K562 (cell line): ENCODE measurements at regions not wholly inside any gene's neighbourhood (a gene's known extent, or its start where the extent isn't known, plus 50 kb on each side); places are given as distances from the start of the nearest gene placed in this dataset.

Experiments
- ATAC-seq: fragments of 200-7000 bp; cut with Tn5 transposase; 3 replicates; pipeline ENCODE4 v1.9.1; 2020; ENCODE audit warnings: moderate library complexity
- BruUV-seq: library from RNA; stranded (reverse); fragments of 400-500 nt; replicated peaks from 2 replicates; lab custom pipeline; 2021; lab: Mats Ljungman, UMichigan
- CTCF ChIA-PET: fragments of 300-600 bp; formaldehyde crosslinking; extraction: SDS; loops from one replicate; lab custom pipeline; 2021; ENCODE audit warnings: low intra/inter-chr PET ratio; lab: Yijun Ruan, JAX
- POLR2A ChIA-PET: fragments of 300-600, 350-650 bp; sonication (Branson Sonifier 250); formaldehyde crosslinking; extraction: SDS; loops from one replicate; lab custom pipeline; 2021; ENCODE audit warnings: antibody characterized with exemption, inconsistent platforms; lab: Yijun Ruan, JAX
- DNase-seq, 4 experiments: peaks; one replicate each; pipeline versions ENCODE4 v3.0.0 to v3.0.0-alpha.2; 2011 to 2018; ENCODE audit warnings: low spot score in 3 of 4, mixed read lengths in 3 of 4; ENCODE audit errors: extremely low read depth in 1 of 4
- FAIRE-seq: peaks from 2 replicates; lab custom pipeline; 2011; peaks lifted over from hg19 to GRCh38; lab: Jason Lieb, UNC
- H2AFZ ChIP-seq: 2 replicates; pipeline ENCODE4 v1.6.0; 2011; ENCODE audit warnings: low read depth, low read length, control low read depth, inconsistent platforms
- H3K27ac ChIP-seq: fragments of 200-600 bp; 3 replicates; pipeline ENCODE4 v1.8.0; 2011; ENCODE audit warnings: low read depth, mild to moderate bottlenecking, control low read depth, inconsistent platforms, low read length, moderate library complexity, mixed read lengths; ENCODE audit errors: extremely low read depth
- H3K27me3 ChIP-seq, 2 experiments: fragments of 300-600 bp in 1 of 2; 2 replicates in 1 of 2; 3 replicates in 1 of 2; pipeline versions ENCODE4 v1.6.0 to v1.8.0; 2011; ENCODE audit warnings: inconsistent platforms in 2 of 2, low read length in 2 of 2, mild to moderate bottlenecking in 1 of 2, mixed read lengths in 1 of 2, moderate library complexity in 1 of 2; ENCODE audit not compliant: control insufficient read depth in 2 of 2, insufficient read depth in 2 of 2
- H3K36me3 ChIP-seq: fragments of 300-600 bp; 3 replicates; pipeline ENCODE4 v1.8.0; 2011; ENCODE audit warnings: mild to moderate bottlenecking, low read length, inconsistent platforms; ENCODE audit not compliant: control insufficient read depth, insufficient read depth
- H3K4me1 ChIP-seq, 2 experiments: fragments of 200-600 bp in 1 of 2; replicated peaks in 1 of 2; 2 replicates in 1 of 2; 3 replicates in 1 of 2; pipeline versions ENCODE4 v1.5.1 to v1.8.0; 2011; ENCODE audit warnings: inconsistent platforms in 2 of 2, low read length in 2 of 2, mild to moderate bottlenecking in 1 of 2, mixed read lengths in 1 of 2, moderate library complexity in 1 of 2; ENCODE audit not compliant: control insufficient read depth in 2 of 2, insufficient read depth in 2 of 2
- H3K4me2 ChIP-seq: 2 replicates; pipeline ENCODE4 v1.6.1; 2011; ENCODE audit warnings: low read length, control low read depth, inconsistent platforms, mixed read lengths; ENCODE audit not compliant: insufficient read depth
- H3K4me3 ChIP-seq: fragments of 200-600 bp; sonication (generic), shearing (Covaris generic); 2 replicates; pipeline ENCODE4 v1.5.1; 2016; ENCODE audit warnings: control low read depth, inconsistent platforms
- H3K79me2 ChIP-seq: fragments of 200-600 bp; 3 replicates; pipeline ENCODE4 v1.8.0; 2011; ENCODE audit warnings: low read length, inconsistent platforms; ENCODE audit not compliant: control insufficient read depth, insufficient read depth
- H3K9ac ChIP-seq, 2 experiments: 2 replicates each; pipeline versions ENCODE4 v1.6.0 to v1.6.1; 2011; ENCODE audit warnings: low read depth in 2 of 2, low read length in 2 of 2, control low read depth in 1 of 2, inconsistent platforms in 1 of 2, mild to moderate bottlenecking in 1 of 2, mixed read lengths in 1 of 2; ENCODE audit not compliant: insufficient read depth in 1 of 2
- H3K9me1 ChIP-seq: one replicate; pipeline ENCODE4 v1.6.0; 2011; ENCODE audit warnings: inconsistent platforms, mild to moderate bottlenecking, low read length, moderate library complexity; ENCODE audit not compliant: control insufficient read depth, insufficient read depth
- H3K9me3 ChIP-seq: replicated peaks from 2 replicates; pipeline ENCODE4 v1.5.1; 2011; ENCODE audit warnings: low read depth, low read length, inconsistent platforms; ENCODE audit not compliant: control insufficient read depth, insufficient read depth
- H4K20me1 ChIP-seq: replicated peaks from 2 replicates; pipeline ENCODE4 v1.6.1; 2011; ENCODE audit warnings: low read length, inconsistent platforms, mixed read lengths; ENCODE audit not compliant: control insufficient read depth, insufficient read depth
- HDGF ChIP-seq: fragments of 450-650 bp; IDR thresholded peaks from 2 replicates; pipeline ENCODE4 v1.6.1; 2016
- KAT7 ChIP-seq: sonication (generic); formaldehyde crosslinking; IDR thresholded peaks from 2 replicates; pipeline ENCODE4 v1.8.0; 2022; ENCODE audit warnings: missing genetic modification reagents, mild to moderate bottlenecking, borderline replicate concordance
- KHSRP ChIP-seq: fragments of 450-650 bp; IDR thresholded peaks from 2 replicates; pipeline ENCODE4 v1.6.1; 2017
- LARP7 ChIP-seq: fragments of 450-650 bp; IDR thresholded peaks from 2 replicates; pipeline ENCODE4 v1.6.1; 2016
- ZBTB17 ChIP-seq: fragments of 450-650 bp; formaldehyde crosslinking; IDR thresholded peaks from 2 replicates; pipeline ENCODE4 v1.4.0; 2020; ENCODE audit warnings: mild to moderate bottlenecking
- ZNF212 ChIP-seq: fragments of 450-650 bp; formaldehyde crosslinking; IDR thresholded peaks from 2 replicates; pipeline ENCODE4 v1.4.0; 2020; ENCODE audit warnings: mild to moderate bottlenecking
- ZNF436 ChIP-seq: fragments of 250-450, 450-650 bp; sonication (Bioruptor Pico); formaldehyde crosslinking; IDR thresholded peaks from 2 replicates; pipeline ENCODE4 v1.7.0; 2020; ENCODE audit warnings: mild to moderate bottlenecking
- ZNF589 ChIP-seq: fragments of 200-800 bp; sonication (Bioruptor generic); IDR thresholded peaks from 2 replicates; pipeline ENCODE4 v1.6.1; 2016; ENCODE audit warnings: low read depth, missing genetic modification characterization, missing compliant biosample characterization
- ZSCAN32 ChIP-seq: fragments of 450-650 bp; formaldehyde crosslinking; IDR thresholded peaks from 2 replicates; pipeline ENCODE4 v1.4.0; 2020; ENCODE audit warnings: mild to moderate bottlenecking, moderate library complexity
- WGBS: fragments of 100-300 bp; shearing (Covaris generic); methylation state at CpG from one replicate; pipeline ENCODE4 v1.1.6; 2016; ENCODE audit warnings: low coverage, mixed read lengths; ENCODE audit not compliant: insufficient coverage; ENCODE audit errors: missing lambda C conversion rate; 5-methylcytosine and 5-hydroxymethylcytosine counted together
- in situ Hi-C: fragments of 300-500 bp; cut with MboI; formaldehyde crosslinking; loops from 4 replicates; pipeline ENCODE4 v1.15.0; 2018; ENCODE audit warnings: inconsistent platforms, mixed read lengths
- intact Hi-C: fragments of 100-400 bp; cut with micrococcal nuclease; formaldehyde crosslinking; loops from 2 replicates; pipeline ENCODE4 v1.14.2; 2022
- TF ChIP-seq, protein P1 (sequence below): fragments of 450-650 bp; IDR thresholded peaks from 2 replicates; pipeline ENCODE4 v1.6.1; 2018; ENCODE audit warnings: mild to moderate bottlenecking, low read depth; ENCODE audit not compliant: partially characterized antibody
- TF ChIP-seq, protein P2 (sequence below), 2 experiments: fragments of 450-650 bp; IDR thresholded peaks; 2 replicates each; pipeline ENCODE4 v1.6.1; 2016
- TF ChIP-seq, protein P3 (sequence below): fragments of 450-650 bp; IDR thresholded peaks from 2 replicates; pipeline ENCODE4 v1.6.1; 2018; ENCODE audit not compliant: partially characterized antibody
- TF ChIP-seq, protein P4 (sequence below): fragments of 200-800 bp; sonication (Bioruptor generic); IDR thresholded peaks from 2 replicates; pipeline ENCODE4 v1.6.1; 2016; ENCODE audit warnings: missing genetic modification characterization, missing compliant biosample characterization

DNA sequence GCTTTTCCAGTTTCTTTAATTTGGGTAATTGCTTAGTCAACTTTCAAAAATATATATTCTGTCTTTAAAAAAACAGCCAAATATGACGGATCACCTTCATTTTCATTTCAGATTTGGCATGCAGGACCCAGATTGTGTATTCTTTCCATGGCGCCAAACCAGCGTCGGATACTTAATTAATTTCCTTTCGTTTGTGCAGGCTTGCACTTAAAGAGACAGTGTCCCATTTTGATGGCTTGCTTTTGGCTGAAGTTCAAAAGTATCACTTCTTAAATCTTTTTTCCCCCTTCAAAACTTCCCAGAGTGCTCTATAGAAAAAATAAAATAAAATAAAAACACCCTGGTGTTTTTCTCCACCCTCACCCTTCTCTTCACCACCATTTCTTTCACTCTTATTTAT is 394.5 kb upstream of the SOX9 start:
- Histone ChIP-seq H2AFZ (no peak overlapping the region), H3K27ac (no peak overlapping the region), H3K9ac (no peak overlapping the region), H3K4me3 (no peak overlapping the region), H4K20me1 (no peaks in the 10 kb centered on the region), H3K79me2 (no peaks in the 10 kb centered on the region), H3K9me3 (no peaks in the 10 kb centered on the region), H3K4me1 (no peaks in the 10 kb centered on the region), H3K36me3 (no peaks in the 10 kb centered on the region), H3K4me2 (no peak overlapping the region), H3K9me1 (no peaks in the 10 kb centered on the region), H3K27me3 (no peaks in the 10 kb centered on the region)
- FAIRE-seq (no peak), ATAC-seq (no peak), DNase-seq (no peak)
- WGBS: 4% methylated on average over 5 of the region's 5 CpGs
- POLR2A ChIA-PET: interaction anchor here (0.6 kb wide), 1 partner anchor 321 kb away, joined by 3 read pairs; no protein-coding TSS in a partner anchor
- intact Hi-C loops: no loop called here
- no TSS peak for BruUV-seq
- CTCF ChIA-PET: no interaction called here
- in situ Hi-C loops: no loop called here
- TF ChIP-seq LARP7 (no peak), ZSCAN32 (CRISPR knock-in tag) (no peak), HDGF (no peak), ZNF589 (CRISPR knock-in tag) (no peak), KAT7 (CRISPR knock-in tag) (no peak), ZNF212 (CRISPR knock-in tag) (no peak), ZNF436 (CRISPR knock-in tag) (no peak), ZBTB17 (CRISPR knock-in tag) (no peak), KHSRP (no peak)
- TF ChIP-seq, protein P1, sequence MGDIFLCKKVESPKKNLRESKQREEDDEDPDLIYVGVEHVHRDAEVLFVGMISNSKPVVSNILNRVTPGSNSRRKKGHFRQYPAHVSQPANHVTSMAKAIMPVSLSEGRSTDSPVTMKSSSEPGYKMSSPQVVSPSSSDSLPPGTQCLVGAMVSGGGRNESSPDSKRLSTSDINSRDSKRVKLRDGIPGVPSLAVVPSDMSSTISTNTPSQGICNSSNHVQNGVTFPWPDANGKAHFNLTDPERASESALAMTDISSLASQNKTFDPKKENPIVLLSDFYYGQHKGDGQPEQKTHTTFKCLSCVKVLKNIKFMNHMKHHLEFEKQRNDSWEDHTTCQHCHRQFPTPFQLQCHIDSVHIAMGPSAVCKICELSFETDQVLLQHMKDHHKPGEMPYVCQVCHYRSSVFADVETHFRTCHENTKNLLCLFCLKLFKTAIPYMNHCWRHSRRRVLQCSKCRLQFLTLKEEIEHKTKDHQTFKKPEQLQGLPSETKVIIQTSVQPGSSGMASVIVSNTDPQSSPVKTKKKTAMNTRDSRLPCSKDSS: no peak
- TF ChIP-seq, protein P2, sequence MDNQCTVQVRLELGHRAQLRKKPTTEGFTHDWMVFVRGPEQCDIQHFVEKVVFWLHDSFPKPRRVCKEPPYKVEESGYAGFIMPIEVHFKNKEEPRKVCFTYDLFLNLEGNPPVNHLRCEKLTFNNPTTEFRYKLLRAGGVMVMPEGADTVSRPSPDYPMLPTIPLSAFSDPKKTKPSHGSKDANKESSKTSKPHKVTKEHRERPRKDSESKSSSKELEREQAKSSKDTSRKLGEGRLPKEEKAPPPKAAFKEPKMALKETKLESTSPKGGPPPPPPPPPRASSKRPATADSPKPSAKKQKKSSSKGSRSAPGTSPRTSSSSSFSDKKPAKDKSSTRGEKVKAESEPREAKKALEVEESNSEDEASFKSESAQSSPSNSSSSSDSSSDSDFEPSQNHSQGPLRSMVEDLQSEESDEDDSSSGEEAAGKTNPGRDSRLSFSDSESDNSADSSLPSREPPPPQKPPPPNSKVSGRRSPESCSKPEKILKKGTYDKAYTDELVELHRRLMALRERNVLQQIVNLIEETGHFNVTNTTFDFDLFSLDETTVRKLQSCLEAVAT (IDR thresholded peaks at IDR 0.05): no peak
- TF ChIP-seq, protein P3, sequence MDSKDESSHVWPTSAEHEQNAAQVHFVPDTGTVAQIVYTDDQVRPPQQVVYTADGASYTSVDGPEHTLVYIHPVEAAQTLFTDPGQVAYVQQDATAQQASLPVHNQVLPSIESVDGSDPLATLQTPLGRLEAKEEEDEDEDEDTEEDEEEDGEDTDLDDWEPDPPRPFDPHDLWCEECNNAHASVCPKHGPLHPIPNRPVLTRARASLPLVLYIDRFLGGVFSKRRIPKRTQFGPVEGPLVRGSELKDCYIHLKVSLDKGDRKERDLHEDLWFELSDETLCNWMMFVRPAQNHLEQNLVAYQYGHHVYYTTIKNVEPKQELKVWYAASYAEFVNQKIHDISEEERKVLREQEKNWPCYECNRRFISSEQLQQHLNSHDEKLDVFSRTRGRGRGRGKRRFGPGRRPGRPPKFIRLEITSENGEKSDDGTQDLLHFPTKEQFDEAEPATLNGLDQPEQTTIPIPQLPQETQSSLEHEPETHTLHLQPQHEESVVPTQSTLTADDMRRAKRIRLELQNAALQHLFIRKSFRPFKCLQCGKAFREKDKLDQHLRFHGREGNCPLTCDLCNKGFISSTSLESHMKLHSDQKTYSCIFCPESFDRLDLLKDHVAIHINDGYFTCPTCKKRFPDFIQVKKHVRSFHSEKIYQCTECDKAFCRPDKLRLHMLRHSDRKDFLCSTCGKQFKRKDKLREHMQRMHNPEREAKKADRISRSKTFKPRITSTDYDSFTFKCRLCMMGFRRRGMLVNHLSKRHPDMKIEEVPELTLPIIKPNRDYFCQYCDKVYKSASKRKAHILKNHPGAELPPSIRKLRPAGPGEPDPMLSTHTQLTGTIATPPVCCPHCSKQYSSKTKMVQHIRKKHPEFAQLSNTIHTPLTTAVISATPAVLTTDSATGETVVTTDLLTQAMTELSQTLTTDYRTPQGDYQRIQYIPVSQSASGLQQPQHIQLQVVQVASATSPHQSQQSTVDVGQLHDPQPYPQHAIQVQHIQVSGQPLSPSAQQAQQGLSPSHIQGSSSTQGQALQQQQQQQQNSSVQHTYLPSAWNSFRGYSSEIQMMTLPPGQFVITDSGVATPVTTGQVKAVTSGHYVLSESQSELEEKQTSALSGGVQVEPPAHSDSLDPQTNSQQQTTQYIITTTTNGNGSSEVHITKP: no peak
- TF ChIP-seq, protein P4, sequence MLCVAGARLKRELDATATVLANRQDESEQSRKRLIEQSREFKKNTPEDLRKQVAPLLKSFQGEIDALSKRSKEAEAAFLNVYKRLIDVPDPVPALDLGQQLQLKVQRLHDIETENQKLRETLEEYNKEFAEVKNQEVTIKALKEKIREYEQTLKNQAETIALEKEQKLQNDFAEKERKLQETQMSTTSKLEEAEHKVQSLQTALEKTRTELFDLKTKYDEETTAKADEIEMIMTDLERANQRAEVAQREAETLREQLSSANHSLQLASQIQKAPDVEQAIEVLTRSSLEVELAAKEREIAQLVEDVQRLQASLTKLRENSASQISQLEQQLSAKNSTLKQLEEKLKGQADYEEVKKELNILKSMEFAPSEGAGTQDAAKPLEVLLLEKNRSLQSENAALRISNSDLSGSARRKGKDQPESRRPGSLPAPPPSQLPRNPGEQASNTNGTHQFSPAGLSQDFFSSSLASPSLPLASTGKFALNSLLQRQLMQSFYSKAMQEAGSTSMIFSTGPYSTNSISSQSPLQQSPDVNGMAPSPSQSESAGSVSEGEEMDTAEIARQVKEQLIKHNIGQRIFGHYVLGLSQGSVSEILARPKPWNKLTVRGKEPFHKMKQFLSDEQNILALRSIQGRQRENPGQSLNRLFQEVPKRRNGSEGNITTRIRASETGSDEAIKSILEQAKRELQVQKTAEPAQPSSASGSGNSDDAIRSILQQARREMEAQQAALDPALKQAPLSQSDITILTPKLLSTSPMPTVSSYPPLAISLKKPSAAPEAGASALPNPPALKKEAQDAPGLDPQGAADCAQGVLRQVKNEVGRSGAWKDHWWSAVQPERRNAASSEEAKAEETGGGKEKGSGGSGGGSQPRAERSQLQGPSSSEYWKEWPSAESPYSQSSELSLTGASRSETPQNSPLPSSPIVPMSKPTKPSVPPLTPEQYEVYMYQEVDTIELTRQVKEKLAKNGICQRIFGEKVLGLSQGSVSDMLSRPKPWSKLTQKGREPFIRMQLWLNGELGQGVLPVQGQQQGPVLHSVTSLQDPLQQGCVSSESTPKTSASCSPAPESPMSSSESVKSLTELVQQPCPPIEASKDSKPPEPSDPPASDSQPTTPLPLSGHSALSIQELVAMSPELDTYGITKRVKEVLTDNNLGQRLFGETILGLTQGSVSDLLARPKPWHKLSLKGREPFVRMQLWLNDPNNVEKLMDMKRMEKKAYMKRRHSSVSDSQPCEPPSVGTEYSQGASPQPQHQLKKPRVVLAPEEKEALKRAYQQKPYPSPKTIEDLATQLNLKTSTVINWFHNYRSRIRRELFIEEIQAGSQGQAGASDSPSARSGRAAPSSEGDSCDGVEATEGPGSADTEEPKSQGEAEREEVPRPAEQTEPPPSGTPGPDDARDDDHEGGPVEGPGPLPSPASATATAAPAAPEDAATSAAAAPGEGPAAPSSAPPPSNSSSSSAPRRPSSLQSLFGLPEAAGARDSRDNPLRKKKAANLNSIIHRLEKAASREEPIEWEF (CRISPR knock-in tag): no peak
